Endothelial cell of umbilical vein (primary cell): ENCODE measurements at regions not wholly inside any gene's neighbourhood (a gene's known extent, or its start where the extent isn't known, plus 50 kb on each side); places are given as distances from the start of the nearest gene placed in this dataset.

ENCODE experiments used
- BruUV-seq: library from RNA; stranded (reverse); fragments of 400-500 nt; replicated peaks from 2 replicates; lab custom pipeline; 2021; lab: Mats Ljungman, UMichigan
- CTCF ChIA-PET: fragments of 300-600, 350-600 bp; sonication (Branson Sonifier 250); formaldehyde crosslinking; loops from one replicate; lab custom pipeline; 2021; ENCODE audit warnings: antibody characterized with exemption, inconsistent platforms; lab: Charles Lee
- POLR2A ChIA-PET: fragments of 300-600, 350-600 bp; sonication (Branson Sonifier 250); formaldehyde crosslinking; loops from one replicate; lab custom pipeline; 2021; ENCODE audit warnings: antibody characterized with exemption, inconsistent platforms; lab: Charles Lee
- DNase-seq: peaks from one replicate; pipeline ENCODE4 v3.0.0-alpha.2; 2011; ENCODE audit warnings: low read depth, low spot score
- FAIRE-seq: peaks from 2 replicates; lab custom pipeline; 2011; peaks lifted over from hg19 to GRCh38; lab: Jason Lieb, UNC
- H2AFZ ChIP-seq: 2 replicates; pipeline ENCODE4 v1.6.0; 2012; ENCODE audit warnings: low read depth, low read length, control low read depth, inconsistent platforms
- H3K27ac ChIP-seq: 2 replicates; pipeline ENCODE4 v1.5.1; 2011; ENCODE audit warnings: low read depth, mild to moderate bottlenecking, control low read depth, low read length, moderate library complexity; ENCODE audit not compliant: insufficient read depth
- H3K27me3 ChIP-seq, 2 experiments: 2 replicates each; pipeline versions ENCODE4 v1.6.0 to v1.6.1; 2011; ENCODE audit warnings: low read length in 2 of 2, mixed read lengths in 1 of 2; ENCODE audit not compliant: control insufficient read depth in 2 of 2, insufficient read depth in 2 of 2
- H3K36me3 ChIP-seq, 2 experiments: 2 replicates in 1 of 2; 3 replicates in 1 of 2; pipeline ENCODE4 v1.5.1; 2011; ENCODE audit warnings: low read length in 2 of 2, mild to moderate bottlenecking in 1 of 2, moderate library complexity in 1 of 2; ENCODE audit not compliant: control insufficient read depth in 2 of 2, insufficient read depth in 2 of 2; ENCODE audit errors: extremely low read depth in 1 of 2
- H3K4me1 ChIP-seq: 3 replicates; pipeline ENCODE4 v1.5.1; 2011; ENCODE audit warnings: mild to moderate bottlenecking, low read length; ENCODE audit not compliant: control insufficient read depth, insufficient read depth; ENCODE audit errors: extremely low read depth
- H3K4me2 ChIP-seq: 2 replicates; pipeline ENCODE4 v1.6.1; 2011; ENCODE audit warnings: low read length, control low read depth, mixed read lengths; ENCODE audit not compliant: insufficient read depth
- H3K4me3 ChIP-seq, 3 experiments: fragments of 200-600 bp in 1 of 3; sonication (generic), shearing (Covaris generic) in 1 of 3; replicated peaks in 1 of 3; 2 replicates each; pipeline ENCODE4 v1.5.1; 2011 to 2016; ENCODE audit warnings: control low read depth in 3 of 3, low read length in 3 of 3, mild to moderate bottlenecking in 2 of 3, inconsistent platforms in 1 of 3, low read depth in 1 of 3, moderate library complexity in 1 of 3; ENCODE audit not compliant: insufficient read depth in 1 of 3
- H3K79me2 ChIP-seq: 2 replicates; pipeline ENCODE4 v1.6.0; 2012; ENCODE audit warnings: low read length, inconsistent platforms; ENCODE audit not compliant: control insufficient read depth, insufficient read depth
- H3K9ac ChIP-seq: replicated peaks from 2 replicates; pipeline ENCODE3; 2011; ENCODE audit warnings: low read length, control low read depth; ENCODE audit not compliant: insufficient read depth; ENCODE audit errors: extremely low read depth
- H3K9me1 ChIP-seq: replicated peaks from 3 replicates; pipeline ENCODE4 v1.6.0; 2011; ENCODE audit warnings: mild to moderate bottlenecking, low read length; ENCODE audit not compliant: control insufficient read depth, insufficient read depth; ENCODE audit errors: extremely low read depth
- H3K9me3 ChIP-seq: replicated peaks from 2 replicates; pipeline ENCODE4 v1.5.1; 2012; ENCODE audit warnings: low read length, inconsistent platforms; ENCODE audit not compliant: control insufficient read depth, insufficient read depth
- H4K20me1 ChIP-seq: replicated peaks from 2 replicates; pipeline ENCODE3; 2011; ENCODE audit warnings: mild to moderate bottlenecking, low read length; ENCODE audit not compliant: control insufficient read depth, insufficient read depth; ENCODE audit errors: extremely low read depth
- EZH2 ChIP-seq: IDR thresholded peaks from 2 replicates; pipeline ENCODE4 v1.6.1; 2012; ENCODE audit warnings: borderline replicate concordance, low read depth, mild to moderate bottlenecking, moderate library complexity, low read length, inconsistent platforms; ENCODE audit not compliant: severe bottlenecking
- FOS ChIP-seq: IDR thresholded peaks from 2 replicates; pipeline ENCODE4 v1.6.1; 2011; ENCODE audit warnings: mild to moderate bottlenecking, low read length, moderate library complexity, borderline replicate concordance; ENCODE audit not compliant: insufficient read depth
- GATA2 ChIP-seq: IDR thresholded peaks from 2 replicates; pipeline ENCODE4 v1.7.0; 2011; ENCODE audit warnings: low read depth, mild to moderate bottlenecking, moderate library complexity, mixed read lengths, low read length; ENCODE audit not compliant: insufficient read length, insufficient read depth
- JUN ChIP-seq: IDR thresholded peaks from 2 replicates; pipeline ENCODE4 v1.6.1; 2011; ENCODE audit warnings: borderline replicate concordance, low read depth; ENCODE audit not compliant: insufficient read length, insufficient read depth
- MYC ChIP-seq: IDR thresholded peaks from one replicate; pipeline ENCODE4 v1.6.1; 2011; ENCODE audit warnings: mild to moderate bottlenecking, low read depth, low read length
- POLR2A ChIP-seq: IDR thresholded peaks from 2 replicates; pipeline ENCODE4 v1.6.1; 2012; ENCODE audit warnings: low read depth, mild to moderate bottlenecking, control low read depth, low read length
- POLR2AphosphoS5 ChIP-seq: IDR thresholded peaks from 2 replicates; pipeline ENCODE4 v1.6.1; 2012; ENCODE audit warnings: low read depth, mild to moderate bottlenecking, control low read depth, low read length, moderate library complexity; ENCODE audit not compliant: insufficient read depth
- dilution Hi-C: fragments of 300-500 bp; cut with MboI; formaldehyde crosslinking; loops from one replicate; pipeline ENCODE4 v1.15.0; 2019; ENCODE audit warnings: low sequenced_read_pairs; ENCODE audit not compliant: extremely low pct_ligation_motif_present
- intact Hi-C: fragments of 100-400 bp; cut with micrococcal nuclease; formaldehyde crosslinking; loops from one replicate; pipeline ENCODE4 v1.10.0; 2022
- TF ChIP-seq, protein P1 (sequence below), 2 donors: IDR thresholded peaks; 1 replicate in 1 of 2; 2 replicates in 1 of 2; pipeline ENCODE4 v1.5.1; 2011; ENCODE audit warnings: low read length in 2 of 2, mild to moderate bottlenecking in 2 of 2, moderate library complexity in 2 of 2, control low read depth in 1 of 2, inconsistent platforms in 1 of 2, low read depth in 1 of 2; ENCODE audit not compliant: insufficient read depth in 1 of 2; ENCODE audit errors: extremely low read depth in 1 of 2
- TF ChIP-seq, protein P2 (sequence below): IDR thresholded peaks from 2 replicates; pipeline ENCODE4 v1.6.1; 2011; ENCODE audit not compliant: insufficient read depth, insufficient read length

DNA sequence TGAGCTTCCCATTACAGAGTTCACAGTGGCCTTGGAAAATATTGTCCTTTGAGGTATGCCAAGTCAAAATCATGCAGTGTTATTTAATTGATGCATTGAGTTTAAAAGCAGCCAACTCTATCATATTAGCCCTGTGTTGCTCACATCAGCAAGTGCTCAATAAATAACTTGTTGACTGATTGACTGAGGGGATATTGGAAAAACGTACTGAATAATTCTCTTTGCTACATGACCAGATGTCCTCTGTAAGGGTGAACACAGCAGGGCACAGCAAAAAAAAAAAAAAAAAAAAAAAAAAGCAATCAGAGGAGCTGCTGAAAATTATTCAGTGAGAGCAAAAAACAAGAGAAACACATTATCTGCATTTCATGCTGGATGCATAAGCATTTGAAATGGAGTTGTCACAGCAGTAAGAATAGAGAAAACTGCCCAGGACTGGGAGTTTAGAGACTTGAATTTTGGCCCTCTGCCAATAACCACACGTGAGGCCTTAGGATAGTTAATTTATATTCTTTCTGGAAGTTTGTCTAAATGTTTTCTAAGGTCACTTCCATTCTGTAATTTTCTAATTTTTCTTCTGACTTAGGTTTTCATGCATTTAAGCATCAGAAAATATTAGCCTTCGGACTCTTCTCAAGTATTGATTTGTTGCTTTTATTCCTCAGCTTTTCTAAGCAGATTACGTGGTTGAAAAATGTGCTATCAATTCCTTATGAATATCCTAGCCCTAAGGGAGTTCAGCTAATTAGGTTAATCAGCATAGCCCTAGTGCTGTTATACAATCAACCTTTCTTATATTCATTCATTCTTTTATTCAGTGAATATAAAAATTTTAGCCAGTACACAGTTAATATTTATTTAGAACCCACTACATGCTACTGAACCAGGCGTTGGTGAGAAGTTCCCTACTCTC, 246.8 kb upstream of the STXBP5 start:
- Histone ChIP-seq H2AFZ (no peak overlapping the region), H4K20me1 (no peaks in the 10 kb centered on the region), H3K4me1 (no peaks in the 10 kb centered on the region), H3K27ac (no peak overlapping the region), H3K36me3 (no peaks in the 10 kb centered on the region), H3K79me2 (no peaks in the 10 kb centered on the region), H3K27me3 (no peaks in the 10 kb centered on the region), H3K9ac (no peak overlapping the region), H3K4me3 (no peak overlapping the region), H3K9me1 (no peaks in the 10 kb centered on the region), H3K9me3 (no peaks in the 10 kb centered on the region), H3K4me2 (no peak overlapping the region)
- BruUV-seq = no TSS peak
- DNase-seq (no peak), FAIRE-seq (no peak)
- ChIA-PET POLR2A (no interaction called here), CTCF (no interaction called here)
- TF ChIP-seq EZH2 = no peak
- TF ChIP-seq JUN = no peak
- TF ChIP-seq POLR2A = no peak
- no peak for TF ChIP-seq POLR2AphosphoS5
- no peak for TF ChIP-seq FOS
- TF ChIP-seq GATA2 = no peak
- TF ChIP-seq, protein P1, sequence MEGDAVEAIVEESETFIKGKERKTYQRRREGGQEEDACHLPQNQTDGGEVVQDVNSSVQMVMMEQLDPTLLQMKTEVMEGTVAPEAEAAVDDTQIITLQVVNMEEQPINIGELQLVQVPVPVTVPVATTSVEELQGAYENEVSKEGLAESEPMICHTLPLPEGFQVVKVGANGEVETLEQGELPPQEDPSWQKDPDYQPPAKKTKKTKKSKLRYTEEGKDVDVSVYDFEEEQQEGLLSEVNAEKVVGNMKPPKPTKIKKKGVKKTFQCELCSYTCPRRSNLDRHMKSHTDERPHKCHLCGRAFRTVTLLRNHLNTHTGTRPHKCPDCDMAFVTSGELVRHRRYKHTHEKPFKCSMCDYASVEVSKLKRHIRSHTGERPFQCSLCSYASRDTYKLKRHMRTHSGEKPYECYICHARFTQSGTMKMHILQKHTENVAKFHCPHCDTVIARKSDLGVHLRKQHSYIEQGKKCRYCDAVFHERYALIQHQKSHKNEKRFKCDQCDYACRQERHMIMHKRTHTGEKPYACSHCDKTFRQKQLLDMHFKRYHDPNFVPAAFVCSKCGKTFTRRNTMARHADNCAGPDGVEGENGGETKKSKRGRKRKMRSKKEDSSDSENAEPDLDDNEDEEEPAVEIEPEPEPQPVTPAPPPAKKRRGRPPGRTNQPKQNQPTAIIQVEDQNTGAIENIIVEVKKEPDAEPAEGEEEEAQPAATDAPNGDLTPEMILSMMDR (IDR thresholded peaks at IDR 0.05; ENCODE audit: extremely low read depth in 1 of 2, insufficient read depth in 1 of 2, low read depth in 1 of 2, low read length in 2 of 2) = no peak
- TF ChIP-seq MYC = no peak
- TF ChIP-seq, protein P2, sequence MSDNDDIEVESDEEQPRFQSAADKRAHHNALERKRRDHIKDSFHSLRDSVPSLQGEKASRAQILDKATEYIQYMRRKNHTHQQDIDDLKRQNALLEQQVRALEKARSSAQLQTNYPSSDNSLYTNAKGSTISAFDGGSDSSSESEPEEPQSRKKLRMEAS = no peak
- dilution Hi-C loops = no loop called here
- intact Hi-C loops = no loop called here
